HAP-1 (cell line): ENCODE measurements at regions not wholly inside any gene's neighbourhood (a gene's known extent, or its start where the extent isn't known, plus 50 kb on each side); places are given as distances from the start of the nearest gene placed in this dataset.

Experiments
- DNase-seq, 2 experiments: peaks; one replicate each; pipeline ENCODE4 v3.0.0-alpha.2; 2016 to 2020; ENCODE audit warnings: low spot score in 2 of 2
- H3K27me3 ChIP-seq: fragments of 250-450 bp; sonication (Bioruptor Pico); 2 replicates; pipeline ENCODE4 v1.5.1; 2020; ENCODE audit warnings: low read depth, mild to moderate bottlenecking, moderate library complexity
- H3K36me3 ChIP-seq: fragments of 250-450 bp; sonication (Bioruptor Pico); replicated peaks from 2 replicates; pipeline ENCODE4 v1.5.1; 2020; ENCODE audit warnings: mild to moderate bottlenecking
- H3K4me1 ChIP-seq: fragments of 250-450 bp; sonication (Bioruptor Pico); 2 replicates; pipeline ENCODE4 v1.5.1; 2020; ENCODE audit warnings: mild to moderate bottlenecking
- H3K4me3 ChIP-seq: fragments of 250-450 bp; sonication (Bioruptor Pico); 2 replicates; pipeline ENCODE4 v1.5.1; 2020; ENCODE audit warnings: mild to moderate bottlenecking, moderate library complexity
- H3K9me3 ChIP-seq: fragments of 250-450 bp; sonication (Bioruptor Pico); 2 replicates; pipeline ENCODE4 v1.5.1; 2020; ENCODE audit warnings: mild to moderate bottlenecking, moderate library complexity
- in situ Hi-C: fragments of 300-500 bp; cut with MboI; formaldehyde crosslinking; loops from 3 replicates; pipeline ENCODE4 v1.14.3; 2020; ENCODE audit warnings: low sequenced_read_pairs, inconsistent platforms, mixed read lengths

DNA sequence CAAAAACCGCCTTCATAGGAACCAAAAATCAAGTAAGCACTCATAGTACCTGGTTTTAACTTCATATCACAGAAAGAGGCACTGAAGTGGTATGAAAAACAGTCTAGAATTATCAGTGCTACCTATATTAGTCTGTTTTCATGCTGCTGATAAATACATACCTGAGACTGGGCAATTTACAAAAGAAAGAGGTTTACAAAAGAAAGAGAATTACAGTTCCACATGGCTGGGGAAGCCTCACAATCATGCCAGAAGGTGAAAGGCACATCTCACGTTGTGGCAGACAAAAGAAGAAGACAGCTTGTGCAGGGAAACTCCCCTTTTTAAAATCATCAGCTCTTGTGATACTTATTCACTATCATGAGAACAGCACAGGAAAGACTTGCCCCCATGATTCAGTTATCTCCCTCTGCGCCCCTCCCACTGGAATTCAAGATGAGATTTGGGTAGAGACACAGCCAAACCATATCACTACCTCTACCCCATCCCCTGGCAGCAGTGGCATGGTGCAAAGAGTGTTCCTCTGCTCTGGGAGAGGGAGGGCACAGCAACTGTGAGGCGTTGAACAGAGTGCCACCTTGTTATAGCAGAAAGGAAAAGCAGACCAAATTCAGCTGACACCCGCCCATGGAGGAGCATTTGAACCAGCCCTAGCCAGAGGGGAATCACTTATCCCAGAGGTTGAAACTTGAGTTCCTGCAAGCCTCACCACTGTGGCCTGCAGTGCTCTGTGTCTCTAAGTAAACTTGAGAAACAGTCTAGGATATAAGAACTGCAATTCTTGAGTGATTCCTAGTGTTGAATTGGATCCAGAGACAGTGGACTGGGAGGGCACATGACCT, 61.9 kb upstream of the PTPRZ1 start:
- no peak for DNase-seq
- no peak overlapping the region for H3K4me3 ChIP-seq

DNA sequence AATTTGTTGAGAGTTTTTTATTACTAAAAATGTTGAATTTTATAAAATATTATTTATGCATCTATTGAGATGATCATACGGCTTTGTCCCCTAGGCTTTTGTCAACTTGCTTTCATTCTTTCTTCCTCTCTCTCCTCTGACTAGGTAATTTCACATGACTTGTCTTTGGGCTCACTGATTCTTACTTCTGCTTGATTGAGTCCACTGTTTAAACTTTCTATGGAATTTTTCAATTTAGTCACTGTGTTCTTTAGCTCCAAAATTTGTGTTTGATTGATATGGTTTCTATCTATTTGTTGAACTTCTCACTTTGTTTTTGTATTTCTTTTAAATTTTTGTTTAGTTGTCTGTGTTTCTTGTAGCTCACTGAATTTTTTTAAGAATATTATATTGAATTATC, 65.9 kb upstream of the PTPRZ1 start:
- H3K9me3 ChIP-seq: no peaks in the 10 kb centered on the region
- H3K4me3 ChIP-seq: no peak overlapping the region
- peaks cover 2% of the 10 kb centered on the region; the same call in 1 of the 2 replicates for H3K27me3 ChIP-seq
- in situ Hi-C loops: no loop called here
- no peaks in the 10 kb centered on the region for H3K36me3 ChIP-seq
- DNase-seq: no peak
- no peaks in the 10 kb centered on the region for H3K4me1 ChIP-seq

More for the DNA sequence above, 61.9 kb upstream of the PTPRZ1 start:
- H3K27me3 ChIP-seq: peaks cover 2% of the 10 kb centered on the region; the same call in 1 of the 2 replicates
- no peaks in the 10 kb centered on the region for H3K4me1 ChIP-seq
- H3K36me3 ChIP-seq: no peaks in the 10 kb centered on the region
- in situ Hi-C loops: no loop called here
- no peaks in the 10 kb centered on the region for H3K9me3 ChIP-seq

DNA sequence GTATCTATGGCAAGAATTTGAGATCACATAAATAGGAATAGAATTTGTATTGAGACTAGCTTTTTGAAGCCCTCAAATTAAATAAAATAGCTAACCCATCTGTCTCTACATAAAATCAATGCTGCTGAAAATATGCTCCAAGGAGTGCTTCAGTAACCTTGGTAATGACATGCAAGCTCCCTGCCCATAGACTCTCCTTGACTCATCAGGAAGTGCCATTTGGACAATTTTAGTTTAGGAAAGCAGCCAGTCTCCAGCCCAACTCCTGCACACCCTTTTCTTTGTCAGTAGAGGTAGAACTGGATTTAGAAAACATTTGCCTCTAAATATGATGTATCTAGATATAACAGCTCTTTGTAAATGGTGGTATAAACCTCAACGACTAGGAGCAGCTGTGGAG, 69.9 kb upstream of the PTPRZ1 start:
- DNase-seq: no peak
- Histone ChIP-seq H3K27me3 (no peaks in the 10 kb centered on the region), H3K9me3 (no peaks in the 10 kb centered on the region), H3K4me3 (no peak overlapping the region), H3K36me3 (no peaks in the 10 kb centered on the region), H3K4me1 (no peaks in the 10 kb centered on the region)
- in situ Hi-C loops: no loop called here

DNA sequence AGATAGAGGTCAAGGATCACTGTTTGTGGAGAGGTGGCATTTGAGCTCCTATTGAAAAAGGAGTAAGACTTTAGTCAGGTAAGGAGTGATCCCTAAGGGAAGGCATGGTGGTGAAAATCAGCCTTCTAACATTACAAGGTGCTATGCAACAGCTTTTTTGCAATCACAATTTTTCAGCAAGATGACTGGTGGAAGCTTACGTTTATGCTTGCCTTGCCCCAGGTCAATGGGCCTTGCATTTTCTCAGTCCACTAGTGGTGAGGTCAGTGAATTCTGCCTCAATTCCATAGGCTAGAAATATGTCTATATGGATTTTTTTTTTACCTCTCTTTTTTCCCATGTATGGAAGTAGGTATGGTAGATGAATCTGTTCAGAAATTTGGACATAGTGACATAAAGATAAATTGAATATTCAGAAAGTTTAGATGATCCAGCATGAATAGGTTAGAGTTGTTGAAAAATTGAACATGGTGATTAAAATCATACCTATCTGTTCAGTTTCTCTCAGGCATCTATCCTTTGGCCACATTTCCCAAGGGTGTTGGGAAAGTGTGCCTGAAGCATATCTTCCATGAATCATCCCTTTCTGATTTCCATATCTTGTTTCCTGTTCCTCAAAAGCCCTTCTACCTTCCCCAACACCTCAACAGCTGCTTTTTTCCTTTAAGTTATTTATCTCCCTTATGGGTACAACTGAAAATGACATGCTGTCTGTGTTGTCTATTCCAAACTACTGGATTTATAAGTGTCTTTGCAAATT, 71.9 kb upstream of the PTPRZ1 start:
- Histone ChIP-seq H3K36me3 (no peaks in the 10 kb centered on the region), H3K27me3 (0 out of 2 replicates have a peak, but pooled peaks cover 5% of the 10 kb centered on the region), H3K4me1 (no peaks in the 10 kb centered on the region), H3K4me3 (no peak overlapping the region), H3K9me3 (no peaks in the 10 kb centered on the region)
- in situ Hi-C loops: no loop called here
- no peak for DNase-seq

DNA sequence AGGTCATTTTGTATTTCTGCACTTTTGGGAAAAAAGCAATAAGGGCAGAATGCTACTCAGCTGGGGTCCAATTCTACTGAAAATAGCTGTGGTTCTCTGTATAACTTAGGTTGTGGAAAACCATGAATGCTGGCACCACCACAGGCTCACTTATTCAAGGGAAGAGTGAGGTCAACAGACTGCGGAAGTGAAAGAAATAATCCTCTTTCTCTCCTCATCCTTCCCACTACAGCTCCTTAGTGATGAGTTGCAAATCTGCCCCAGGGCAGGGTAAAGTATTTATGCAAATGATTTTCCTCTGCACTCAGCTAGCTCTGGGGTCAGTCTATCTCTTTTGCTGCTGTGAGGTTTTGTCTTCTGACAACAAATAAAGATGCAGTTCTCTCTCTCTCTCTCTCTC, 74.1 kb upstream of the PTPRZ1 start:
- peak; percentile 24 to 53 for DNase-seq

DNA sequence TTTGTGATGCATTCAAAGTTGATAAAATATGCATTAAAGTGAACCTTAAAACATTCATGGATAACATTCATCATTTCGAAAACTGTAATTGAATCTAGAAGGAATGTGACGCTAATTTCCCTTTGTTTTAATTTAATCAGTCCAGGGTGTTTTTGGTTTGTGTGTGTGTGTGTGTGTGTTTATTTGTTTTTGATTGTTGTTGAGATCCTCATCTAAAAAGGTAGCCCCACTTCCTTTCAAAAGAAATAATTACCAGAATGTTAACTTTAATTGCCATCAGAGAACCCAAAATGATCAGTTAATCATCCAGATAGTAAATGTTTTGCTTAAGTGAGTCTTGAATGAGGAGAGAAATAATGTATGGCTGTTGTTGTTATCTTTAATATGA, 74.5 kb upstream of the PTPRZ1 start:
- in situ Hi-C loops: no loop called here
- Histone ChIP-seq H3K27me3 (0 out of 2 replicates have a peak, but pooled peaks cover 5% of the 10 kb centered on the region), H3K36me3 (no peaks in the 10 kb centered on the region), H3K4me1 (no peaks in the 10 kb centered on the region), H3K9me3 (no peaks in the 10 kb centered on the region), H3K4me3 (no peak overlapping the region)
- no peak for DNase-seq

More for the DNA sequence above, 74.1 kb upstream of the PTPRZ1 start:
- Histone ChIP-seq H3K9me3 (no peaks in the 10 kb centered on the region), H3K4me1 (no peaks in the 10 kb centered on the region), H3K4me3 (no peak overlapping the region), H3K36me3 (no peaks in the 10 kb centered on the region), H3K27me3 (0 out of 2 replicates have a peak, but pooled peaks cover 5% of the 10 kb centered on the region)
- in situ Hi-C loops: no loop called here

DNA sequence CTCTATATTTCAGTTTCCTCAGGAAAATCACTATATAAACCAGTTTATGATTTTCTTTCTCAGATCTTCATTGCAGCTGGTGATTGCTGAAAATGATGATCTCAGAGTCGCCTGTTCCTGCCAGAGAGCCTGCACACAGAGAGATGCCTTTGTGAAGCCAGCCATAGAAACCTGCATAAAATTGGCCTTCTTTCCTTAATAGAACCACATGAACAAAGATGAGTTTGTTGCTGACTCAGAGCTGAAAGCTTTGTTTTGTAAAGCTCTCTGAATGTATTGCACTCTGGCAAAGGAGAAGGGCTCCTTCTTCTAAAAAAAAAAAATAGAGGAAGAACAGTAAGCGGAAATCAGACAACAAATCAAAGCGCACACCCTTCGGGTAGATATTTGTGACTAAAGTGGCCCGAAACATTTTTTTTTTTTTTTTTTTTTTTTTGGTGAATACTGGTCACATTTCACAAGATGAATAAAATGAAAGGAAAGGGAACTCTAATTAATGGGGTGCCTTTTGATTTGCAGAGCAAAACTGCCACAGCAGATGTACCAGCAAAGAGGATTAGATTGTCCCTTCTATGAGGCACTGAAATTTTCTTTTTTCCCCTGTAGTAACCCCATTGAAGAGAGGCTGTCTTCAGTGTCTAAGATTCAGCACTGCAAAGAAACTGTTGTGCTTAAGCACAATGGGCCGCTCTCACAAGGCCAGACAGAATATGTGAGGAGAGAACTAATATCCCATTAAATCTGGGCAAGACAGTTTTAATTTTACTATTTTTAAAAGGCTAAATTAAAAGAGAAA, 75.1 kb upstream of the PTPRZ1 start:
- H3K9me3 ChIP-seq: no peaks in the 10 kb centered on the region
- in situ Hi-C loops: no loop called here
- no peak overlapping the region for H3K4me3 ChIP-seq
- 0 out of 2 replicates have a peak, but pooled peaks cover 5% of the 10 kb centered on the region for H3K27me3 ChIP-seq
- peak in 1 of 2 experiments; percentile 18 for DNase-seq
- H3K4me1 ChIP-seq: no peaks in the 10 kb centered on the region
- no peaks in the 10 kb centered on the region for H3K36me3 ChIP-seq

DNA sequence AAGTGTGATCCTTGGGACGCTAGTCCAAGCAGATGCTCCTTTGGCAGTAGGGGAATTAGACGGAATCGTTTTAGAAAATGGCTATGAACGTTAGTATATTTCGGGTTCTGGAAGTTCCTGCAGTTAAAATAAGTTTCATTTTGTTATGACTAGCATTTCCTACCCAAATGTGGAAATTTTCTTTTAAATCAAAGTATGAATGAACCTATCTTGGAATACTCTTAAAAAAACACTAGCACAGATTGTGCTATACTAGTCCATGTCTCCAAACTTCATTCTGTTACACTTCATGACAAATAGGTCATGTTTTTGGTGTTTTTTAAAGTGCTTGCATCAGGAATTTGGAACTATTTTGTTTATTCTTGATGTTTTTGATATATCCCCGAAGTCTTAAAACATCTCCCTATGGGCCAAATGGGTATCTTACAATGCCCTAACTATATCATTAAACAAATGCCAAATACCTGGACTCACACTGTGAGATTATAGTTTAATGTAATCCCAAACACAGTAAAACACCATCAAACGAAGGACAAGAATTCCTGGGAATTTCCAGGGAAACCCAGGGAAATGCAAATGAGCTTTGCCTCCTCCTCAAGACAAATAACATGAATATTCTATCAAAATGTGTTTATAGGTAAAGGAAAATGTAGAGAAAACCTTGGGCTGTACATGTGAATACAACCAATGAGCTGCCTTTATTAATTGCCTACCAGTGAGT, 75.9 kb upstream of the PTPRZ1 start:
- in situ Hi-C loops: no loop called here
- DNase-seq: no peak

DNA sequence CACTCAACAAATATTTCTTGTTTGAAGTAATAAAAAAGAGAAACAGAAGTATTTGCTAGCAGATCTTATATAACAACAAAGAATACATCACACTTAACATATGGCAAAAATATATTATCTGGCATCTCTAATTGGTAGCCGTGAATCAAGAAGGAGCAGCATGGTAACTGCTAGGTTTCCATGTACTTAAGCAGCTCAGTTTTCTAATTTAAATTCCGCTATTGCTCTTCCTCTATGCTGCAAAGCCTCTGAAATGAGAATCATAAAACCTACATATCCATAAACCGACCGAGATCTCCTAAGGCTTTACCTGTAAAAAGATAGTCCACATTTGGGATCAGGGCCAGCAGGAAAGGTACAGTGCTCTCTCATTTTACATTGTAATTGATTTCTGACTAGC, 76.6 kb upstream of the PTPRZ1 start:
- H3K4me3 ChIP-seq: no peak overlapping the region
- in situ Hi-C loops: no loop called here
- no peaks in the 10 kb centered on the region for H3K36me3 ChIP-seq
- H3K9me3 ChIP-seq: no peaks in the 10 kb centered on the region
- H3K27me3 ChIP-seq: 0 out of 2 replicates have a peak, but pooled peaks cover 5% of the 10 kb centered on the region
- DNase-seq: no peak
- no peaks in the 10 kb centered on the region for H3K4me1 ChIP-seq

More for the DNA sequence above, 75.9 kb upstream of the PTPRZ1 start:
- no peaks in the 10 kb centered on the region for H3K4me1 ChIP-seq
- no peak overlapping the region for H3K4me3 ChIP-seq
- 0 out of 2 replicates have a peak, but pooled peaks cover 5% of the 10 kb centered on the region for H3K27me3 ChIP-seq
- no peaks in the 10 kb centered on the region for H3K36me3 ChIP-seq
- no peaks in the 10 kb centered on the region for H3K9me3 ChIP-seq

DNA sequence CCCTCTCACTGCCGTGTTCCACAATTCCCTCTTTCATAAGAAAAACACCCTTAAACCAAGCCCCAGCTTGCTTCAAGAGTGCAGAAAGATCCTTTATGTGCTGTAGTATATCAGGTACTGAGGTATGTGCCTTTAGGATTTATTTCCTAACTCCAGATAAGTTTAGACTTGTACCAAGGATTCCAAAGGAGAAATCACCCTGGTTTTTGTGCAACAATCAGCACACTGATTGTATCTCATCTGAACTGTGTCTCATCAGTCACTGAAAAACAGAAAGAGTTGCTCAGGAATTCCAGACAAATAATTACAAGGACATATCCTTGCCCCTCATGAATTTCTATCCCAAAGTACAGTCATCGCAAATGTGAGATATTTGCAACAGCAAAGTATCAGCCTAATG, 77.2 kb upstream of the PTPRZ1 start:
- H3K4me3 ChIP-seq: no peak overlapping the region
- H3K27me3 ChIP-seq: 0 out of 2 replicates have a peak, but pooled peaks cover 5% of the 10 kb centered on the region
- H3K36me3 ChIP-seq: no peaks in the 10 kb centered on the region
- no peak for DNase-seq
- H3K9me3 ChIP-seq: no peaks in the 10 kb centered on the region
- H3K4me1 ChIP-seq: no peaks in the 10 kb centered on the region
- in situ Hi-C loops: no loop called here

DNA sequence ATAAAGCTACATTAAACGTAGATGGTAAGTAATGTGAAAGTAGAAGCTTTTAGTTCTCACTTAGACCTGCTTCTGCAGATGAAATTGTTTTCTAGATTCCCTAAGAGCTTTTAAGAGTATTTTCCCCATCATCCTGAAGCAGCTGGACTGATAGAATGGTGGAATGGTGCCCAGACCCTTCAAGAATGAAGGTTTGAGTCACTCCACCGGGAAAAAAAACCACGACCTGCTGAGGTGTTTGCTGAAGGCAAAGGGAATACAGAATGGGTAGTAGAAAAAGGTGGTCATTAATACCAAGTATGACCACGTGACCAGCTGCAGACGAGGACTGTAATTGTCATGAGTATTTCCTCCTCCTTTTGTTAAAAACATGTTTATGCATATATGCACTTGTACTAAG, 79.2 kb upstream of the PTPRZ1 start:
- no peaks in the 10 kb centered on the region for H3K36me3 ChIP-seq
- H3K27me3 ChIP-seq: 0 out of 2 replicates have a peak, but pooled peaks cover 5% of the 10 kb centered on the region
- no peaks in the 10 kb centered on the region for H3K4me1 ChIP-seq
- in situ Hi-C loops: no loop called here
- no peak overlapping the region for H3K4me3 ChIP-seq
- DNase-seq: no peak
- no peaks in the 10 kb centered on the region for H3K9me3 ChIP-seq

DNA sequence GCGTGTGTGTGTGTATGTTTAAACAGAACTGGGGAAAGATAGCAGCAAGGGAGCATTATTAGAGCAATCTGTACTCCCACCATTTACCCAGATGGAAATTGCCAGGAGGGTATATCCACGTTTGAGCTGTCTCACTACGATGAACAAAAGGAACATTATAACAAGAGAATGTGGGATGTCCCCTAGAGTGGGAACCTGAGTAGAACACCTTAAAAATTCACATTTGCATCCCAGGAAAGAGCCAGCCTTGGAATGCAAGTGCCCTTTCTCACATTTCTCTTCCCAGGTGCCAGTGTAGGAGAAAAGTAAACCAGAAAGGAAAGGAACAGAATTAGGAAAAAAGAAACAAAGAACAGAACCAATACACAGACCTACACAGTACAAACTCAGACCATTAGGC, 95.3 kb upstream of the PTPRZ1 start:
- Histone ChIP-seq H3K36me3 (no peaks in the 10 kb centered on the region), H3K9me3 (no peaks in the 10 kb centered on the region), H3K4me1 (no peaks in the 10 kb centered on the region), H3K27me3 (no peaks in the 10 kb centered on the region), H3K4me3 (no peak overlapping the region)
- DNase-seq: no peak
- in situ Hi-C loops: no loop called here

DNA sequence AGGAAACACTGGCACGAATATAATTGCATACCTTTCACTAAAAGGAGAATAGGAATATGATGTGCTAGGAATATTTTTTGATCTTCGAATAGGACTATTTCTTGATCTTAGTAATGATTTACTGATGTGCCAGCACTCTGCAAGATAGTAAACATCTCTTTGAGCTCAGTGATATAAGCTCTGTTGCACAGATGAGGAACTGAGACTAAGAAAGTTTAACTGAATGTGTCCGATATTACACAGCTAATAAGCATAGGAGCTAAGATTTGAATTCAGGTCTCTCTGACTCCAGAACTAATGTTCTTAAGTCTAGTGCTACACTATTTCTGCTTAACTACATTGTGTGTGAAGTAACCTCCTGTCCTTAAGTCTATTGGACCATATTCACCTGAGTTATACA, 98.4 kb upstream of the PTPRZ1 start:
- Histone ChIP-seq H3K27me3 (no peaks in the 10 kb centered on the region), H3K9me3 (no peaks in the 10 kb centered on the region), H3K4me3 (no peak overlapping the region), H3K4me1 (no peaks in the 10 kb centered on the region), H3K36me3 (no peaks in the 10 kb centered on the region)
- in situ Hi-C loops: no loop called here
- DNase-seq: no peak
